Mucosa of rectum (tissue), 2 donors: ENCODE measurements at regions not wholly inside any gene's neighbourhood (a gene's known extent, or its start where the extent isn't known, plus 50 kb on each side); places are given as distances from the start of the nearest gene placed in this dataset.

ENCODE experiments used
- H3K27ac ChIP-seq, 2 donors: one replicate each; pipeline ENCODE4 v1.7.0; 2013; ENCODE audit warnings: inconsistent platforms in 2 of 2, low read depth in 2 of 2, low read length in 2 of 2
- H3K27me3 ChIP-seq, 2 donors: one replicate each; pipeline ENCODE4 v1.7.0; 2013; ENCODE audit warnings: low read length in 2 of 2; ENCODE audit not compliant: control insufficient read depth in 2 of 2, insufficient read depth in 2 of 2
- H3K36me3 ChIP-seq, 2 donors: one replicate each; pipeline ENCODE4 v1.7.0; 2013; ENCODE audit warnings: low read length in 2 of 2; ENCODE audit not compliant: control insufficient read depth in 2 of 2, insufficient read depth in 2 of 2
- H3K4me1 ChIP-seq, 2 donors: one replicate each; pipeline ENCODE4 v1.7.0; 2013; ENCODE audit warnings: low read length in 2 of 2, mild to moderate bottlenecking in 1 of 2; ENCODE audit not compliant: control insufficient read depth in 2 of 2, insufficient read depth in 2 of 2
- H3K4me3 ChIP-seq, 2 donors: one replicate each; pipeline ENCODE4 v1.7.0; 2013; ENCODE audit warnings: low read length in 2 of 2
- H3K9ac ChIP-seq, 2 donors: one replicate each; pipeline ENCODE4 v1.7.0; 2013; ENCODE audit warnings: low read length in 2 of 2, low read depth in 1 of 2, mild to moderate bottlenecking in 1 of 2
- H3K9me3 ChIP-seq, 2 donors: one replicate each; pipeline ENCODE4 v1.7.0; 2013; ENCODE audit warnings: low read length in 2 of 2; ENCODE audit not compliant: control insufficient read depth in 2 of 2
- donor health status: healthy.
- donor health status: Normal muscosa, but diverticular disease.

DNA sequence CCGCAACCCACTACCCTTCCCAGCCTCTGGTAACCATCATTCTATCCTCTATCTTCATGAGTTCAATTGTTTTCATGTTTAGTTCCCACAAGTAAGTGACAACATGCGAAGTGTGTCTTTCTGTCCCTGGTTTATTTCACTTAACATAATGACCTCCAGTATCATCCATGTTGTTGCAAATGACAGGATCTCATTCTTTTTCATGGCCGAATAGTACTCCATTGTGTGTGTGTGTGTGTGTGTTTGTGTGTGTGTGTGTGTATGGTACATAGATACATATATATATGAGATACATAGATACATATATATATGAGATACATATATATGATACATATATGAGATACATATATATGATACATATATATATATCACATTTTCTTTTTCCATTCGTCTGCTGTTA, 196.3 kb upstream of the STK17B start:
- no peaks in the 10 kb centered on the region for H3K27me3 ChIP-seq
- H3K4me3 ChIP-seq: no peak overlapping the region
- H3K4me1 ChIP-seq: no peaks in the 10 kb centered on the region
- H3K9ac ChIP-seq: no peak overlapping the region
- H3K9me3 ChIP-seq: no peaks in the 10 kb centered on the region
- no peak overlapping the region for H3K27ac ChIP-seq
- H3K36me3 ChIP-seq: no peaks in the 10 kb centered on the region

- H3K27ac ChIP-seq: no peak overlapping the region
- no peaks in the 10 kb centered on the region for H3K4me1 ChIP-seq
- H3K4me3 ChIP-seq: no peak overlapping the region
- H3K27me3 ChIP-seq: no peaks in the 10 kb centered on the region
- no peak overlapping the region for H3K9ac ChIP-seq
- no peaks in the 10 kb centered on the region for H3K36me3 ChIP-seq
- no peaks in the 10 kb centered on the region for H3K9me3 ChIP-seq
Measured at GRCh38 chr2:196368546-196369225, 197.3 kb upstream of the STK17B start.

DNA sequence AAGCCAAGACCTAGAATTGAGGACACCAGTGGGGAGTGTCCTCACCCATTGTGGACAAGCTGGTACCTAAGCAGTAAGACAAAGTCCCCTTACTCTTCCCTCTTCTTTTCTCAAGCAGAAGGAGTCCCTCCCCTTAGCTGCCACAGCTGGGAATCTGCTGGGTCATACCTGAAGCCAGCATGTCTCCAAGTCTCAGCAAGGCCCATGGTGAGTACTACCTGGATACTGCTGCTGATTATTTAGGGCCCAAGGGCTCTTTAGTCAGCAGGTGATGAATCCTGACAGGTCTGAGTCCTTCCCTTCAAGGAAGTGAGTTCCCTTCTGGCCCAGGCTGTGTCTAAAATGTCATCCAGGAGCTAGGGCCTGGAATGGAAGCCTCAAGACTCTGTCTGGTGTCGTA, 198.6 kb upstream of the STK17B start:
- Histone ChIP-seq H3K9ac (no peak overlapping the region), H3K27ac (no peak overlapping the region), H3K27me3 (no peaks in the 10 kb centered on the region), H3K4me3 (no peak overlapping the region), H3K4me1 (no peaks in the 10 kb centered on the region), H3K36me3 (no peaks in the 10 kb centered on the region), H3K9me3 (no peaks in the 10 kb centered on the region)

DNA sequence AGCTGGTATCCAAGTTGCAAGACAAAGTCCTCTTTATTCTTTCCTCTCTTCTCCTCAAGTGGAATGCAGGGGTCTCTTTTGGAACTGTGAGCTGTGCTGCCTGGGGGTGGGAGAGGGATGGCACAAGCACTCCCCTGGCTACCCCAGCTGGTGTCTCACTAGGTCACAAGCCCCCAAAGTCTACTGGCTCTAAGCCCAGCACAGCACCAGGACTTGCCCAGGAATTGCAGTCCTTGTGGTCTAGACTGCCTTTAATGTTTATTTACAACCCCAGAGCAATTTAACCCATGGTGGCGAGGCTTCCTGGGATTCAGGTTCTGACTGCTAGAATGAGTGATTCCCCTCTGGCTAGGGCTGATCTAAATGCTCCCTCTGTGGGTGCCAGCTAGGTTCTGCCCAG, 199.0 kb upstream of the STK17B start:
- Histone ChIP-seq H3K9me3 (no peaks in the 10 kb centered on the region), H3K27me3 (no peaks in the 10 kb centered on the region), H3K4me1 (no peaks in the 10 kb centered on the region), H3K36me3 (no peaks in the 10 kb centered on the region), H3K27ac (no peak overlapping the region), H3K4me3 (no peak overlapping the region), H3K9ac (no peak overlapping the region)

DNA sequence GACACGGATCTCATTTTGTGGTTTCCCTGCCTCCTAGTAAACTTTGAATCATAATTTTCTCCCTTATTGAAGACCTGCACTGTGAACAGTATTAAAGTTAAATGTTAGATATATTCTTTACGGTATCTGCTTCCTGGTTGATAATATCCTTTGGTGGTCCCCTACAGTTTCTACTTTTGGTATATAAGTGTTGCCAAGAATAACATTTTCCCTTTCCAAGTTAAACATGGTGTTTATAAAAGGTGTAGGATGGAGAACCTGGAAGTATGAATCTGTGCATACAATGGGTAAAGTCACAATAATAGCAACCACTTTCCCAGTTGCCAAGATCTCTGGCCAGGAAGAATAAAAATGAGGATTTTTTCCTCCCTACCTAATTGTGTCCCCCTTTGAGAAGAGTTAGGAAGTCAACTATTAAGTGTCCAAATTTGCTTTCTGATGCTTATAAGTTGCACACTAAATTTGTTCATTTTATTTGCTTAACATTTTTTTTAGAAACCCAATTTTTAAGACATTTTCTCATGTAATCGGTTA, 201.0 kb upstream of the STK17B start:
- Histone ChIP-seq H3K9me3 (no peaks in the 10 kb centered on the region), H3K9ac (no peak overlapping the region), H3K27ac (no peak overlapping the region), H3K4me1 (no peaks in the 10 kb centered on the region), H3K27me3 (no peaks in the 10 kb centered on the region), H3K36me3 (no peaks in the 10 kb centered on the region), H3K4me3 (no peak overlapping the region)

DNA sequence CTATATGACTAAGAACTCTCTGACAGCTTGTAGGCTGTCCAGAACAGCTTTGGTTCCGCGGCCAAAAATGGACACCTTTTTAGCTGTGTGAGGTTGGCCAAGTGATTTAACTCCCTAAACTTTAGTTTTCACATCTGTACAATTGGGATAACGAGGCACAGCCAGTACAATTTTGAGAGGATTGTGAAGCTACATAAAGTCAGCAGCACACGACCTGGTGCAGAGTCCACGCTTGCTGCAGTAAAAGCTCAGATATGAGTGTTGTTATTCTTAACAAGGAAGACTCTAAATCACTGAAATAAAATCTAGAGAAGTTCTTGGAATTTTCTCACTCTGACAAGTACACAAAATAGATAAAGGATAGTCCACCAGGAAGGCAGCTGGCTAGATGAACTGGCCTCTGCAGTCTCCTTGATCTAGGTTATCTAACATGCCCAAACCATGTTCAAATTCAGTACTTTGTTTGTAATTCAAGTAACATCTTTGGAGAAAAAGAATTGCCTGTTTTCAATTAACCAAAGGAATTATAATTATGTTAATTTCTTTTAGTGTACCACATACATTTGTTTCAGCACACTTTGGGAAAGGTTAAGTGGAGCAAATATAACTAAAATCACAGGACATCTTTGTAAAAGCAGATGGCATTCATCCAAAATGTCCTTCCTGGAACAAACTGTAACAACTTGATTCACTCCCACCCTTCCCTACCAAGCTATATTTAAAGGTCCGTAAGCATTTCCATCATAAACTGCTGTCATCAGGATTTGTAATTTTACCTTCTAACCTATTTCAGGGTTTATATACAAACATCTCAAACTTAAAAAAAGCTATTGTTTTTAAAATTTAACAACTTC, 201.7 kb upstream of the STK17B start:
- Histone ChIP-seq H3K4me3 (no peak overlapping the region), H3K27ac (no peak overlapping the region), H3K9ac (no peak overlapping the region), H3K36me3 (no peaks in the 10 kb centered on the region), H3K4me1 (no peaks in the 10 kb centered on the region), H3K9me3 (no peaks in the 10 kb centered on the region), H3K27me3 (no peaks in the 10 kb centered on the region)

DNA sequence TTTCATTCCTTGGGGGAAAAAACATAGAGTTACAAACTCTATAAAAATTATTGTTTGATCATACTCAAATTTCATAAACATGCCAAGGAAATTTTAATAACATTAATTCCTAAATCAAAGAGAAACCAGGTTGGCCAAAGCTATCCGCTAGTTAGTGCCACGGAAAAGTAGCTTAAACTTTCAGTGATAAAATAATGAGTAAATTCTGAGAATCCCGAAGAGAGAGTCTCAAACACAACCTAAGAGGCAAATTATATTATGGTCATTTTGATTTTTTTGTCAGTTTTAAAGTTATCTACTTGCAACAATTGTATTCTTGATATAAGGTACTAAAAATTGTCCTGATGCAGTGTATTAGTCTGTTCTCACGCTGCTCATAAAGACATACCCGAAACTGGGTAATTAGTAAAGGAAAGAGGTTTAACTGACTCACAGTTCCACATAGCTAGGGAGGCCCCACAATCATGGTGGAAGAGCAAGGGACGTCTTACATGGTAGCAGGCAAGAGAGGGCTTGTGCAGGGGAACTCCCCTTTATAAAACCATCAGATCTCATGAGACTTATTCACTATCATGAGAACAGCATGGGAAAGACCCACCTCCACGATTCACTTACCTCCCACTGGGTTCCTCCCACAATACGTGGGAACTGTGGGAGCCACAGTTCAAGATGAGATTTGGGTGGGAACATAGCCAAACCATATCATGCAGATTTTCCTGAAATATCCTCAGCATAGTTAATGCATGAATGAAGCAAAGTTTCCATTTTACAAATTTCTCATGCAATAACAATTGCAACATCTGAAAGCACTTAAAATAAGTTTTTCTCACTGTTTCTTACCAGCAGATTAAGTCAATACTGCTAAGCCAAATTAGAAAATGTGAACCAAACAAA, 205.9 kb upstream of the STK17B start:
- no peak overlapping the region for H3K4me3 ChIP-seq
- H3K9ac ChIP-seq: no peak overlapping the region
- no peaks in the 10 kb centered on the region for H3K36me3 ChIP-seq
- no peaks in the 10 kb centered on the region for H3K4me1 ChIP-seq
- no peaks in the 10 kb centered on the region for H3K27me3 ChIP-seq
- H3K27ac ChIP-seq: no peak overlapping the region
- no peaks in the 10 kb centered on the region for H3K9me3 ChIP-seq

DNA sequence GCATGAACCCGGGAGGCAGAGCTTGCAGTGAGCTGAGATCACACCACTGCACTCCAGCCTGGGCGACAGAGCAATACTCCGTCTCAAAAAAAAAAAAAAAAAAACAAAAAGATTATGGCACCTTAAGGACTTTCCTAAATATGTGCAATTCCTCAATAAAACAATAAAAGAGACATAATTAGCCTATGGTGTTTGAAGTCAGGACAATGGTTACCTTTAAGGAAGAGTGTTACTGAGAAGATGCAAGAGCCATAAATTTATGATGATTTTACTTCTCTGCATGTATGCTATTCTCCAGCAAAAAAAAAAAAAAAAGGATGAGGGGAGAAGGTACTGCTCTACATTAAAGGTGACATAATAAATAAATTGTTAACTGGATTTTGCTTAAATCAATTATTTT, 208.2 kb upstream of the STK17B start:
- H3K36me3 ChIP-seq: no peaks in the 10 kb centered on the region
- H3K4me3 ChIP-seq: no peak overlapping the region

GRCh38 chr2:196380098-196380497, 208.7 kb upstream of the STK17B start:
- no peak overlapping the region for H3K27ac ChIP-seq
- H3K9ac ChIP-seq: no peak overlapping the region
- H3K4me3 ChIP-seq: no peak overlapping the region
- H3K36me3 ChIP-seq: no peaks in the 10 kb centered on the region
- no peaks in the 10 kb centered on the region for H3K4me1 ChIP-seq
- no peaks in the 10 kb centered on the region for H3K27me3 ChIP-seq
- H3K9me3 ChIP-seq: no peaks in the 10 kb centered on the region

More for the DNA sequence above, 208.2 kb upstream of the STK17B start:
- Histone ChIP-seq H3K9me3 (no peaks in the 10 kb centered on the region), H3K4me1 (no peaks in the 10 kb centered on the region), H3K27ac (no peak overlapping the region), H3K9ac (no peak overlapping the region), H3K27me3 (no peaks in the 10 kb centered on the region)
